ENCODE measurements at regions not wholly inside any gene's neighbourhood (a gene's known extent, or its start where the extent isn't known, plus 50 kb on each side); places are given as distances from the start of the nearest gene placed in this dataset.

- DNase-seq (ENCODE audit: extremely low spot score, unreplicated experiment) = no peak
- Mint-ChIP-seq H3K4me1 (ENCODE audit: unreplicated experiment) (no peaks in the 10 kb centered on the region), H3K27me3 (no peaks in the 10 kb centered on the region), H3K27ac (no peak overlapping the region), H3K9me3 (no peaks in the 10 kb centered on the region), H3K4me3 (no peak overlapping the region), H3K36me3 (no peaks in the 10 kb centered on the region)
- no peak for TF ChIP-seq CTCF (conservative IDR thresholded peaks at IDR 0.05)
Measured at GRCh38 chr2:139394801-139395200, 614.6 kb upstream of the NXPH2 start.

GRCh38 chr2:139389391-139389790 is 609.2 kb upstream of the NXPH2 start:
- Mint-ChIP-seq H3K4me1 (ENCODE audit: unreplicated experiment) (no peaks in the 10 kb centered on the region), H3K36me3 (no peaks in the 10 kb centered on the region), H3K4me3 (no peak overlapping the region), H3K27ac (no peak overlapping the region), H3K9me3 (no peaks in the 10 kb centered on the region), H3K27me3 (no peaks in the 10 kb centered on the region)
- DNase-seq (ENCODE audit: extremely low spot score, unreplicated experiment) = no peak
- no peak for TF ChIP-seq CTCF (conservative IDR thresholded peaks at IDR 0.05)

- H3K27me3 Mint-ChIP-seq = peaks cover 3% of the 10 kb centered on the region
- TF ChIP-seq CTCF (conservative IDR thresholded peaks at IDR 0.05) = no peak
- no peaks in the 10 kb centered on the region for H3K9me3 Mint-ChIP-seq
- H3K27ac Mint-ChIP-seq = no peak overlapping the region
- H3K4me1 Mint-ChIP-seq (ENCODE audit: unreplicated experiment) = no peaks in the 10 kb centered on the region
- no peak overlapping the region for H3K4me3 Mint-ChIP-seq
- H3K36me3 Mint-ChIP-seq = no peaks in the 10 kb centered on the region
- DNase-seq (ENCODE audit: extremely low spot score, unreplicated experiment) = no peak
Measured at GRCh38 chr2:139386401-139386800, 606.2 kb upstream of the NXPH2 start.

GRCh38 chr2:139383532-139383931 is 603.3 kb upstream of the NXPH2 start:
- DNase-seq (ENCODE audit: extremely low spot score, unreplicated experiment) = no peak
- TF ChIP-seq CTCF (conservative IDR thresholded peaks at IDR 0.05) = no peak
- Mint-ChIP-seq H3K27ac (no peak overlapping the region), H3K27me3 (peaks cover 15% of the 10 kb centered on the region), H3K9me3 (no peaks in the 10 kb centered on the region), H3K4me1 (ENCODE audit: unreplicated experiment) (no peaks in the 10 kb centered on the region), H3K36me3 (no peaks in the 10 kb centered on the region), H3K4me3 (no peak overlapping the region)

- H3K36me3 Mint-ChIP-seq = no peaks in the 10 kb centered on the region
- no peak for DNase-seq (ENCODE audit: extremely low spot score, unreplicated experiment)
- no peak for TF ChIP-seq CTCF (conservative IDR thresholded peaks at IDR 0.05)
- no peak overlapping the region for H3K27ac Mint-ChIP-seq
- H3K4me3 Mint-ChIP-seq = no peak overlapping the region
- peaks cover 4% of the 10 kb centered on the region for H3K9me3 Mint-ChIP-seq
- peaks cover 20% of the 10 kb centered on the region for H3K27me3 Mint-ChIP-seq
- H3K4me1 Mint-ChIP-seq (ENCODE audit: unreplicated experiment) = no peaks in the 10 kb centered on the region
Measured at GRCh38 chr2:139380051-139380450, 599.9 kb upstream of the NXPH2 start.

- H3K4me1 Mint-ChIP-seq (ENCODE audit: unreplicated experiment) = no peaks in the 10 kb centered on the region
- no peak for TF ChIP-seq CTCF (conservative IDR thresholded peaks at IDR 0.05)
Measured at GRCh38 chr2:139378373-139378772, 598.2 kb upstream of the NXPH2 start.

More at GRCh38 chr2:139378373-139378772, 598.2 kb upstream of the NXPH2 start:
- DNase-seq (ENCODE audit: extremely low spot score, unreplicated experiment) = no peak
- Mint-ChIP-seq H3K9me3 (peaks cover 4% of the 10 kb centered on the region), H3K4me3 (no peak overlapping the region), H3K36me3 (no peaks in the 10 kb centered on the region), H3K27ac (no peak overlapping the region), H3K27me3 (peaks cover 18% of the 10 kb centered on the region)

Measured in type B pancreatic cell (in vitro differentiated cells).